K562 (cell line): ENCODE measurements at regions not wholly inside any gene's neighbourhood (a gene's known extent, or its start where the extent isn't known, plus 50 kb on each side); places are given as distances from the start of the nearest gene placed in this dataset.

Experiments used
- ARID1B ChIP-seq: fragments of 450-650 bp; IDR thresholded peaks from 2 replicates; pipeline ENCODE4 v1.6.1; 2016; ENCODE audit warnings: antibody characterized with exemption, mild to moderate bottlenecking, inconsistent platforms
- ARID3A ChIP-seq: IDR thresholded peaks from 2 replicates; pipeline ENCODE4 v1.6.1; 2012; ENCODE audit warnings: low read depth, low read length, improper control_type of control experiment, borderline replicate concordance
- BCL6 ChIP-seq: fragments of 250-450 bp; sonication (Bioruptor Pico); IDR thresholded peaks from 2 replicates; pipeline ENCODE4 v1.4.0; 2020
- BRF2 ChIP-seq: IDR thresholded peaks from 3 replicates; pipeline ENCODE4 v1.6.1; 2011; ENCODE audit warnings: borderline replicate concordance, mild to moderate bottlenecking; ENCODE audit not compliant: insufficient read length, insufficient read depth
- CCNT2 ChIP-seq: IDR thresholded peaks from 2 replicates; pipeline ENCODE4 v1.6.1; 2011; ENCODE audit warnings: borderline replicate concordance, low read depth, mild to moderate bottlenecking, moderate library complexity, mixed read lengths, low read length; ENCODE audit not compliant: insufficient read length; ENCODE audit errors: extremely low read depth
- FOXO4 ChIP-seq: fragments of 450-650 bp; formaldehyde crosslinking; IDR thresholded peaks from 2 replicates; pipeline ENCODE4 v1.4.0; 2020; ENCODE audit warnings: mild to moderate bottlenecking, moderate library complexity
- GABPA ChIP-seq: fragments of 200-800 bp; sonication (Bioruptor generic); conservative IDR thresholded peaks from 2 replicates; pipeline ENCODE4 v1.6.1; 2016; ENCODE audit warnings: low read depth, missing genetic modification characterization, missing compliant biosample characterization
- GATAD2B ChIP-seq: fragments of 450-650 bp; IDR thresholded peaks from 2 replicates; pipeline ENCODE4 v1.6.1; 2017; ENCODE audit warnings: mild to moderate bottlenecking, borderline replicate concordance
- MXI1 ChIP-seq: IDR thresholded peaks from 2 replicates; pipeline ENCODE4 v1.6.1; 2011; ENCODE audit warnings: low read depth, mild to moderate bottlenecking, improper control_type of control experiment, low read length
- PTTG1 ChIP-seq: fragments of 450-650 bp; IDR thresholded peaks from 2 replicates; pipeline ENCODE4 v1.6.1; 2016; ENCODE audit warnings: low read depth, mild to moderate bottlenecking, missing genetic modification characterization, missing compliant biosample characterization
- SLC30A9 ChIP-seq: fragments of 250-450 bp; sonication (Bioruptor Pico); IDR thresholded peaks from 2 replicates; pipeline ENCODE4 v1.8.0; 2022; ENCODE audit warnings: mild to moderate bottlenecking, moderate library complexity
- TAF1 ChIP-seq: IDR thresholded peaks from 2 replicates; pipeline ENCODE4 v1.6.1; 2011; ENCODE audit warnings: mild to moderate bottlenecking, low read length, moderate library complexity; ENCODE audit not compliant: insufficient read depth, control insufficient read depth, severe bottlenecking; ENCODE audit errors: extremely low read depth
- ZNF668 ChIP-seq: fragments of 250-450 bp; sonication (Bioruptor Pico); IDR thresholded peaks from 2 replicates; pipeline ENCODE4 v1.8.0; 2022; ENCODE audit warnings: mild to moderate bottlenecking, inconsistent platforms
- ZNF695 ChIP-seq: fragments of 450-650 bp; formaldehyde crosslinking; IDR thresholded peaks from 2 replicates; pipeline ENCODE4 v1.4.0; 2020; ENCODE audit warnings: mild to moderate bottlenecking, moderate library complexity
- TF ChIP-seq, protein P1 (sequence below): conservative IDR thresholded peaks from 2 replicates; pipeline ENCODE4 v1.6.1; 2011; ENCODE audit warnings: low read depth, mild to moderate bottlenecking, low read length; ENCODE audit not compliant: control insufficient read depth
- TF ChIP-seq, protein P2 (sequence below): fragments of 450-650 bp; IDR thresholded peaks from 2 replicates; pipeline ENCODE4 v1.6.1; 2016; ENCODE audit warnings: borderline replicate concordance
- TF ChIP-seq, protein P3 (sequence below): fragments of 250-450 bp; sonication (Bioruptor Pico); IDR thresholded peaks from 2 replicates; pipeline ENCODE4 v1.9.0; 2021; ENCODE audit warnings: mild to moderate bottlenecking, inconsistent platforms

GRCh38 chr9:107784235-107784958 is 294.8 kb upstream of the KLF4 start (continued):
- TF ChIP-seq, protein P1, sequence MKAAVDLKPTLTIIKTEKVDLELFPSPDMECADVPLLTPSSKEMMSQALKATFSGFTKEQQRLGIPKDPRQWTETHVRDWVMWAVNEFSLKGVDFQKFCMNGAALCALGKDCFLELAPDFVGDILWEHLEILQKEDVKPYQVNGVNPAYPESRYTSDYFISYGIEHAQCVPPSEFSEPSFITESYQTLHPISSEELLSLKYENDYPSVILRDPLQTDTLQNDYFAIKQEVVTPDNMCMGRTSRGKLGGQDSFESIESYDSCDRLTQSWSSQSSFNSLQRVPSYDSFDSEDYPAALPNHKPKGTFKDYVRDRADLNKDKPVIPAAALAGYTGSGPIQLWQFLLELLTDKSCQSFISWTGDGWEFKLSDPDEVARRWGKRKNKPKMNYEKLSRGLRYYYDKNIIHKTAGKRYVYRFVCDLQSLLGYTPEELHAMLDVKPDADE: 0 out of 2 replicates have a peak, but pooled peaks have one; percentile 49
- TF ChIP-seq SLC30A9 (CRISPR knock-in tag): no peak
- TF ChIP-seq BRF2: no peak
- no peak for TF ChIP-seq PTTG1
- TF ChIP-seq ZNF695 (CRISPR knock-in tag): no peak
- peak; percentile 78; the same call in 1 of the 2 replicates for TF ChIP-seq GATAD2B
- TF ChIP-seq CCNT2: peak; percentile 95
- peak; percentile 58 for TF ChIP-seq GABPA
- TF ChIP-seq, protein P2, sequence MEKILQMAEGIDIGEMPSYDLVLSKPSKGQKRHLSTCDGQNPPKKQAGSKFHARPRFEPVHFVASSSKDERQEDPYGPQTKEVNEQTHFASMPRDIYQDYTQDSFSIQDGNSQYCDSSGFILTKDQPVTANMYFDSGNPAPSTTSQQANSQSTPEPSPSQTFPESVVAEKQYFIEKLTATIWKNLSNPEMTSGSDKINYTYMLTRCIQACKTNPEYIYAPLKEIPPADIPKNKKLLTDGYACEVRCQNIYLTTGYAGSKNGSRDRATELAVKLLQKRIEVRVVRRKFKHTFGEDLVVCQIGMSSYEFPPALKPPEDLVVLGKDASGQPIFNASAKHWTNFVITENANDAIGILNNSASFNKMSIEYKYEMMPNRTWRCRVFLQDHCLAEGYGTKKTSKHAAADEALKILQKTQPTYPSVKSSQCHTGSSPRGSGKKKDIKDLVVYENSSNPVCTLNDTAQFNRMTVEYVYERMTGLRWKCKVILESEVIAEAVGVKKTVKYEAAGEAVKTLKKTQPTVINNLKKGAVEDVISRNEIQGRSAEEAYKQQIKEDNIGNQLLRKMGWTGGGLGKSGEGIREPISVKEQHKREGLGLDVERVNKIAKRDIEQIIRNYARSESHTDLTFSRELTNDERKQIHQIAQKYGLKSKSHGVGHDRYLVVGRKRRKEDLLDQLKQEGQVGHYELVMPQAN: no peak
- no peak for TF ChIP-seq ARID3A
- peak; percentile 99 for TF ChIP-seq ARID1B
- TF ChIP-seq BCL6: no peak
- TF ChIP-seq FOXO4: no peak
- TF ChIP-seq, protein P3, sequence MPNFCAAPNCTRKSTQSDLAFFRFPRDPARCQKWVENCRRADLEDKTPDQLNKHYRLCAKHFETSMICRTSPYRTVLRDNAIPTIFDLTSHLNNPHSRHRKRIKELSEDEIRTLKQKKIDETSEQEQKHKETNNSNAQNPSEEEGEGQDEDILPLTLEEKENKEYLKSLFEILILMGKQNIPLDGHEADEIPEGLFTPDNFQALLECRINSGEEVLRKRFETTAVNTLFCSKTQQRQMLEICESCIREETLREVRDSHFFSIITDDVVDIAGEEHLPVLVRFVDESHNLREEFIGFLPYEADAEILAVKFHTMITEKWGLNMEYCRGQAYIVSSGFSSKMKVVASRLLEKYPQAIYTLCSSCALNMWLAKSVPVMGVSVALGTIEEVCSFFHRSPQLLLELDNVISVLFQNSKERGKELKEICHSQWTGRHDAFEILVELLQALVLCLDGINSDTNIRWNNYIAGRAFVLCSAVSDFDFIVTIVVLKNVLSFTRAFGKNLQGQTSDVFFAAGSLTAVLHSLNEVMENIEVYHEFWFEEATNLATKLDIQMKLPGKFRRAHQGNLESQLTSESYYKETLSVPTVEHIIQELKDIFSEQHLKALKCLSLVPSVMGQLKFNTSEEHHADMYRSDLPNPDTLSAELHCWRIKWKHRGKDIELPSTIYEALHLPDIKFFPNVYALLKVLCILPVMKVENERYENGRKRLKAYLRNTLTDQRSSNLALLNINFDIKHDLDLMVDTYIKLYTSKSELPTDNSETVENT (CRISPR knock-in tag): no peak
- no peak for TF ChIP-seq ZNF668 (CRISPR knock-in tag)
- no peak for TF ChIP-seq MXI1
- TF ChIP-seq TAF1: no peak
